ENCODE measurements at regions not wholly inside any gene's neighbourhood (a gene's known extent, or its start where the extent isn't known, plus 50 kb on each side); places are given as distances from the start of the nearest gene placed in this dataset.

DNA sequence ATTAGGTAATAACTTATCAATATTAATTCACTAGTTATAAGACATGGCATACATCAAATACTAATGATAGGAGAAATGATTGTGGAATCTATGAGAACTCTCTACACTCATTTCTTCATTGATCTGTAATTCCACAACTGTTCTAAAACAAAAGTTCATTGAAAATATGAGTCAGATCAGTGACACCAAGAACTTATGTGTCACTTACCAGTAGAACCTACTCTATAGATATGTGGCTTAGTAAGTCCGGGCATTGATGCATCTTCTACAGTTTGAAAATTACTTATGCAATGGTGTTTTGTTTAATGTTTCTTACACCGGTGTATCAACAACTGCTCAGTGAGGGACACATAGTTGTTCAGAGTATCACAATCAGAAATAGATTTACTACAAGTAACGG is 520.3 kb downstream of the ARAP2 start:
- no peaks in the 10 kb centered on the region for H3K36me3 ChIP-seq (ENCODE audit: low read depth)
- H3K4me3 ChIP-seq: no peak overlapping the region
- H3K9me3 ChIP-seq (ENCODE audit: low read depth): no peaks in the 10 kb centered on the region
- no peak overlapping the region for H2AFZ ChIP-seq
- DNase-seq: no peak
- no peaks in the 10 kb centered on the region for H3K27me3 ChIP-seq (replicated peaks; ENCODE audit: insufficient read depth)
- H4K20me1 ChIP-seq (ENCODE audit: insufficient read depth): no peaks in the 10 kb centered on the region
- H3K79me2 ChIP-seq (ENCODE audit: insufficient read depth): no peaks in the 10 kb centered on the region
- H3K9me2 ChIP-seq (ENCODE audit: insufficient read depth): no peaks in the 10 kb centered on the region
- H3F3A ChIP-seq (ENCODE audit: insufficient read depth): no peaks in the 10 kb centered on the region
- no peak overlapping the region for H3K27ac ChIP-seq
- H3K4me2 ChIP-seq (ENCODE audit: unreplicated experiment): no peak overlapping the region
- in situ Hi-C loops (cut with MboI): no loop called here
- no peak overlapping the region for H3K9ac ChIP-seq
- TF ChIP-seq EZH2phosphoT487 (IDR thresholded peaks at IDR 0.05; ENCODE audit: insufficient read depth, low read depth) (no peak), EZH2 (IDR thresholded peaks at IDR 0.05; ENCODE audit: insufficient read depth, poor library complexity, severe bottlenecking) (no peak)
- WGBS, 2 experiments (ENCODE audit: low coverage in 1 of 2, low lambda C conversion rate in 2 of 2, missing lambda C conversion rate in 2 of 2): 47 to 55% methylated on average over 3 of the region's 3 CpGs
- H3K4me1 ChIP-seq (ENCODE audit: insufficient read depth): no peaks in the 10 kb centered on the region

DNA sequence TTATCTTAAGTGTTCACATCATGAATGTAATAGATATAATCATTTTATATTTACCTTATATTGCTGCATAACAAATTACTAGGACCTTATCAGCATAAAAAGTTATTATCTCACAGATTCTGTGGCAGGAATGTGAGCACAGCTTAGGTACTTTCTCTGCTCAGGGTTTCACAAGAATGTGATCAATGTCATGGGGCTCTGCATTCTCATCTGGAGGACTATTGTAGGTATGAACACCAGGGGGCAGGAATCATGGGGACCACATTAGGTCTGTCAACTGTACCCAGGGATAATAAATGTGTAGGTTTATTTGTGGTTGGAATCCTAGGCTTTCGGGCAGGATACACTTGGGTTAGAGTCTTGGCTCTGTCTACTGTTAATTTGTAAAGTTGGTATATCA is 519.2 kb downstream of the ARAP2 start:
- TF ChIP-seq EZH2phosphoT487 (IDR thresholded peaks at IDR 0.05; ENCODE audit: insufficient read depth, low read depth): no peak
- TF ChIP-seq EZH2 (IDR thresholded peaks at IDR 0.05; ENCODE audit: insufficient read depth, poor library complexity, severe bottlenecking): no peak
- no peak overlapping the region for H3K4me2 ChIP-seq (ENCODE audit: unreplicated experiment)
- H3K27ac ChIP-seq: no peak overlapping the region
- H3F3A ChIP-seq (ENCODE audit: insufficient read depth): no peaks in the 10 kb centered on the region
- in situ Hi-C loops (cut with MboI): no loop called here
- H3K27me3 ChIP-seq (replicated peaks; ENCODE audit: insufficient read depth): no peaks in the 10 kb centered on the region
- WGBS, 2 experiments (ENCODE audit: low coverage in 1 of 2, low lambda C conversion rate in 2 of 2, missing lambda C conversion rate in 2 of 2): 28 to 31% methylated on average over 1 of the region's 1 CpG
- H3K79me2 ChIP-seq (ENCODE audit: insufficient read depth): no peaks in the 10 kb centered on the region
- no peak overlapping the region for H3K4me3 ChIP-seq
- no peak overlapping the region for H3K9ac ChIP-seq
- no peak for DNase-seq
- no peak overlapping the region for H2AFZ ChIP-seq
- H3K9me3 ChIP-seq (ENCODE audit: low read depth): no peaks in the 10 kb centered on the region
- no peaks in the 10 kb centered on the region for H3K9me2 ChIP-seq (ENCODE audit: insufficient read depth)
- no peaks in the 10 kb centered on the region for H3K4me1 ChIP-seq (ENCODE audit: insufficient read depth)
- no peaks in the 10 kb centered on the region for H3K36me3 ChIP-seq (ENCODE audit: low read depth)
- no peaks in the 10 kb centered on the region for H4K20me1 ChIP-seq (ENCODE audit: insufficient read depth)

DNA sequence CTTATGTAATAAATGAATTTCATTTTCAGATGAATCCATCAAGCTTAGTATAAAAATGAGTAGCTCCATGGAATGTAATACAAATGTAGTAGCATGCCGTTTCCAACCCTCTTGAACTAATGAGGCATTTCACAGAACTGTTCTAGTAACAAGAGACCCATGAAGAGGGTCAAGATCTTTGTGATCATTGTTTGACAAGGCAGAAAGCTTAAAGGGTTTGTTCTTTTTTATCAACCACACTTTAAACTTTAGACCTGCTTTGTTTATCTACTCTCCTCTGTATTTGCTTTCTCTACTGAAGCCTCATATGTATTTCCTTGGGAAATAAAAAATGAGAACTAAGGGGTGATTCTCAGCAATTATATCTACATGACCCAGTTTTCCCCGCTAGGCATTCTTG is 513.9 kb downstream of the ARAP2 start:
- no peaks in the 10 kb centered on the region for H3K9me3 ChIP-seq (ENCODE audit: low read depth)
- no peaks in the 10 kb centered on the region for H3K36me3 ChIP-seq (ENCODE audit: low read depth)
- no peak overlapping the region for H2AFZ ChIP-seq
- H3K9me2 ChIP-seq (ENCODE audit: insufficient read depth): no peaks in the 10 kb centered on the region
- no peak overlapping the region for H3K4me3 ChIP-seq
- H3K4me1 ChIP-seq (ENCODE audit: insufficient read depth): no peaks in the 10 kb centered on the region
- no peaks in the 10 kb centered on the region for H3K79me2 ChIP-seq (ENCODE audit: insufficient read depth)
- H3K4me2 ChIP-seq (ENCODE audit: unreplicated experiment): no peak overlapping the region
- H3K27ac ChIP-seq: no peak overlapping the region
- no peak for TF ChIP-seq EZH2phosphoT487 (IDR thresholded peaks at IDR 0.05; ENCODE audit: insufficient read depth, low read depth)
- no peak for TF ChIP-seq EZH2 (IDR thresholded peaks at IDR 0.05; ENCODE audit: insufficient read depth, poor library complexity, severe bottlenecking)
- no peaks in the 10 kb centered on the region for H3K27me3 ChIP-seq (replicated peaks; ENCODE audit: insufficient read depth)
- H3F3A ChIP-seq (ENCODE audit: insufficient read depth): no peaks in the 10 kb centered on the region
- no peak for DNase-seq
- WGBS, 2 experiments (ENCODE audit: low coverage in 1 of 2, low lambda C conversion rate in 2 of 2, missing lambda C conversion rate in 2 of 2): 12 to 16% methylated on average over 2 of the region's 2 CpGs
- in situ Hi-C loops (cut with MboI): no loop called here
- H4K20me1 ChIP-seq (ENCODE audit: insufficient read depth): no peaks in the 10 kb centered on the region
- H3K9ac ChIP-seq: no peak overlapping the region

DNA sequence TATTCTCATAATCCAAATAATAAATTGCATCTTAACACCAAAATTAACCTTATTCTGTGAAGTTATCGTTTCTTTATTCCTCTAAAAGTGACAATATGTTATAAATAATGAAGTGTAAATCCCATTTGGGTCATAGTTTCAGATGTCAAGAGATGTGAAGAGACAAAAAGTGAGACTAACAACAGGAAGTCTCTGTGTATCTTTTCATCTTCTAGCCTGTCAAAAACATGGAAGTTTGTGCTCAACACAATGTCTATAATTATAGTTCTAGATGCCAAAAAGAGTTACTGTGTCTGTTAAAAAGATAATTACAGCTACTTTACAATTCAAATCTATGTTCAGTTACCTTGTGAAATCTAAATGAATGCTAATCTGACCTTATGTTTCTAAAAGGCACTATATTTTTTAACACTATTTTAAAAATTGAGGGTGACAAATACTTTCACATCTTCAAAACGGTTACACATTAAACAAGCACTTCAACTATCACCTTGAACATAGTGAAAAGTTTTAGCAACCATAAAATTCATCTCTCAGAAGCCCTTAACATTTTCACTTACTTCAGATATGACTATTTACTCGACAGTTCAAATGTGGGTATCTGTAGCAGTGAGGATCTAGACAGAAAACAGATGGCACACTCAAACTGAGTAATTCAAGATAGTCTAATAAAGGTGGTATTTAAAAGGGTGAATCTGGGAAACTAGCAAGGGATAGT is 509.8 kb downstream of the ARAP2 start:
- DNase-seq: no peak
- Histone ChIP-seq H3K4me2 (ENCODE audit: unreplicated experiment) (no peak overlapping the region), H3K9me2 (ENCODE audit: insufficient read depth) (no peaks in the 10 kb centered on the region), H3K4me3 (no peak overlapping the region), H3K9me3 (ENCODE audit: low read depth) (no peaks in the 10 kb centered on the region), H3K36me3 (ENCODE audit: low read depth) (no peaks in the 10 kb centered on the region), H3K4me1 (ENCODE audit: insufficient read depth) (no peaks in the 10 kb centered on the region), H3K79me2 (ENCODE audit: insufficient read depth) (no peaks in the 10 kb centered on the region), H3K27me3 (replicated peaks; ENCODE audit: insufficient read depth) (no peaks in the 10 kb centered on the region), H3F3A (ENCODE audit: insufficient read depth) (no peaks in the 10 kb centered on the region), H2AFZ (no peak overlapping the region), H4K20me1 (ENCODE audit: insufficient read depth) (no peaks in the 10 kb centered on the region), H3K27ac (no peak overlapping the region), H3K9ac (no peak overlapping the region)
- in situ Hi-C loops (cut with MboI): no loop called here
- no peak for TF ChIP-seq EZH2 (IDR thresholded peaks at IDR 0.05; ENCODE audit: insufficient read depth, poor library complexity, severe bottlenecking)
- TF ChIP-seq EZH2phosphoT487 (IDR thresholded peaks at IDR 0.05; ENCODE audit: insufficient read depth, low read depth): no peak
- whole genome bisulfite sequencing, 2 experiments (ENCODE audit: low coverage in 1 of 2, low lambda C conversion rate in 2 of 2, missing lambda C conversion rate in 2 of 2): 3 to 4% methylated on average over 3 of the region's 3 CpGs
